ENCODE measurements at regions not wholly inside any gene's neighbourhood (a gene's known extent, or its start where the extent isn't known, plus 50 kb on each side); places are given as distances from the start of the nearest gene placed in this dataset.

DNA sequence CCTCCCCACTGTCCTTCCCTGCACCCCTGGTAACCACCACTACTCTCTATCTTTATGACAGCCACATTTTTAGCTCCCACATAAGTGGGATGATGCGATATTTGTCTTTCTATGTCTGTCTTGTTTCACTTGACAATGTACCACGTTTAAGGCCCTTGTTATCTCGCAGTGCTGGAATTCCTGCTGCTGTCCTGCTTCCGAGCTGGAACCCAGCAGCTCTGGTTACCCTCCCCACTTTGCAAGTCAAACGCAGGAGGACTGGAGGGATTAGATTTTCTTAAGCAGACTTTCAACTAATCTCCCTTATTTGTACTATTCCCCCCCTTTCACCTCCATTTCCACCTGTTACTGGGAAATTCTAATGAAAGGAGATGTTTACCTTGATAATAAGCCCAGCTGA is 59.1 kb upstream of the PDX1 start:
- ATAC-seq (no peak), DNase-seq (no peak)
- H3K9me3 ChIP-seq = no peaks in the 10 kb centered on the region
- H3K27me3 ChIP-seq = peaks cover 0 to 24% (median 0%) of the 10 kb centered on the region in 3 donors
- no peak overlapping the region for H3K4me3 ChIP-seq
- no peak overlapping the region for H3K27ac ChIP-seq
- in situ Hi-C loops (cut with MboI; ENCODE audit: low sequenced_read_pairs in 4 of 4) = no loop called here
- intact Hi-C loops (cut with DNase I; ENCODE audit: low total_unique reads) = no loop called here
- no peak for TF ChIP-seq POLR2A (IDR thresholded peaks at IDR 0.05)
- TF ChIP-seq, protein P1, sequence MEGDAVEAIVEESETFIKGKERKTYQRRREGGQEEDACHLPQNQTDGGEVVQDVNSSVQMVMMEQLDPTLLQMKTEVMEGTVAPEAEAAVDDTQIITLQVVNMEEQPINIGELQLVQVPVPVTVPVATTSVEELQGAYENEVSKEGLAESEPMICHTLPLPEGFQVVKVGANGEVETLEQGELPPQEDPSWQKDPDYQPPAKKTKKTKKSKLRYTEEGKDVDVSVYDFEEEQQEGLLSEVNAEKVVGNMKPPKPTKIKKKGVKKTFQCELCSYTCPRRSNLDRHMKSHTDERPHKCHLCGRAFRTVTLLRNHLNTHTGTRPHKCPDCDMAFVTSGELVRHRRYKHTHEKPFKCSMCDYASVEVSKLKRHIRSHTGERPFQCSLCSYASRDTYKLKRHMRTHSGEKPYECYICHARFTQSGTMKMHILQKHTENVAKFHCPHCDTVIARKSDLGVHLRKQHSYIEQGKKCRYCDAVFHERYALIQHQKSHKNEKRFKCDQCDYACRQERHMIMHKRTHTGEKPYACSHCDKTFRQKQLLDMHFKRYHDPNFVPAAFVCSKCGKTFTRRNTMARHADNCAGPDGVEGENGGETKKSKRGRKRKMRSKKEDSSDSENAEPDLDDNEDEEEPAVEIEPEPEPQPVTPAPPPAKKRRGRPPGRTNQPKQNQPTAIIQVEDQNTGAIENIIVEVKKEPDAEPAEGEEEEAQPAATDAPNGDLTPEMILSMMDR (IDR thresholded peaks at IDR 0.05 in 4 of 5, conservative IDR thresholded peaks at IDR 0.05 in 1 of 5) = no peak
- no peaks in the 10 kb centered on the region for H3K4me1 ChIP-seq
- no peaks in the 10 kb centered on the region for H3K36me3 ChIP-seq

DNA sequence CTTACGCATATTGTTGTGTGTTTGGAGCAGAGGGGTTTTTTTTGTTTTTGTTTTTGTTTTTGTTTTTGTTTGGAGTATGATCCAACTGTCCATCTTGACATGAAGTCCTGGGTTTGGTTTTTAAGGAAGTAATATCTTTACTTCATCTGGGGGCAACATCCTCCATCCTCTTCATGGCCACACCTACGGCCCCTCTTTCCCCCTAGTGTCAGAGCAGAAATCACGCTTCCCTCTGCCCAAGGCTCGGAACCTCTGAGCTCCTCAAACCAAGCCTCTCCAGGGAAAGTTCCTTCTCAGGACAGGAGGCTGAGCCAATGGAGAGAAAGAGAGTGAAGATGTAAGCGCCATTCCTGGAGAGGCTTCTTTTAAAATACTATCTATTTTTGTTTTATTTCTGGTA is 58.6 kb upstream of the PDX1 start:
- intact Hi-C loops (cut with DNase I; ENCODE audit: low total_unique reads) = no loop called here
- peaks cover 0 to 24% (median 0%) of the 10 kb centered on the region in 3 donors for H3K27me3 ChIP-seq
- ATAC-seq = no peak
- in situ Hi-C loops (cut with MboI; ENCODE audit: low sequenced_read_pairs in 4 of 4) = no loop called here
- no peak overlapping the region for H3K27ac ChIP-seq
- H3K36me3 ChIP-seq = no peaks in the 10 kb centered on the region
- no peaks in the 10 kb centered on the region for H3K4me1 ChIP-seq
- no peak overlapping the region for H3K4me3 ChIP-seq
- no peak for DNase-seq
- H3K9me3 ChIP-seq = no peaks in the 10 kb centered on the region
- TF ChIP-seq, protein P1 (IDR thresholded peaks at IDR 0.05 in 4 of 5, conservative IDR thresholded peaks at IDR 0.05 in 1 of 5) = no peak
- TF ChIP-seq POLR2A (IDR thresholded peaks at IDR 0.05) = no peak

DNA sequence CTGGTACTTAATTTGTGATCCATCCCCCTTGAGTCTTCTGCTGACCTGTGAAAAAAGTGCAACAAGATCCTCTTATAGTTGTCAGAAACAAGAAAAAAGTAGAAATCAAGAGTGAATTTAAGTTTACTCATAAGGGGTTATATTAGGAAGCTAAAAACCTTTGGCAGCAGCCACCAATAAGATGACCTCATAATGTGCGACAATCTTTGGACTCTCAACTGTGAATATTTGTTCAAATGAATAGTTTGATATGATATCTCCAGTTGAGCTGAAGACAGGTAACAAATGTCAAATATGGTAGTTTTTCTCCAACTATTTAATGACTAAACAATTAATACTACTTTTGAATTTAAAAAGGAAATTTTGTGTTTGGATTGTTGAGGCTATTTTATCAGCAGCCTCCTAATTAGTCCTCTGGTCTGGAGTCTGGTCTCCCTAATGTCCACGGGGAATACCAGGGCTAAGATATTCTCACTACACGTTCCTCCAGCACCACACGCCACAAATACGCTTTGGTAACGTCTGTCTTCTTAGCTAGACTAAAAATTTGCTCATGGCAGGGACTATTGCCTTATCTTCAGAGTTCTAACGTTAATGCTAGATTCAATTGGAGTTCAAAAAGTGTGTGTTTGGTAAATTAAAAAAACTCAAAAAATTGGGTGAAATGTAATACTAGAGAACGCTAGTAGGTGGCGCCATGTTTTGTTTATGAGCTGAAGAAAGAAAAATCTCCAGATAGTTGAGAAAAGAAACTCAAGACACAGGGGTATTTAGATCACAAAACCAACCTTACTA is 51.0 kb upstream of the PDX1 start:
- TF ChIP-seq, protein P1 (IDR thresholded peaks at IDR 0.05 in 4 of 5, conservative IDR thresholded peaks at IDR 0.05 in 1 of 5) = no peak
- no peak for TF ChIP-seq POLR2A (IDR thresholded peaks at IDR 0.05)
- Histone ChIP-seq H3K4me1 (no peaks in the 10 kb centered on the region), H3K9me3 (no peaks in the 10 kb centered on the region), H3K27ac (no peak overlapping the region), H3K27me3 (peaks cover 0 to 3% (median 0%) of the 10 kb centered on the region in 3 donors), H3K36me3 (no peaks in the 10 kb centered on the region), H3K4me3 (no peak overlapping the region)
- intact Hi-C loops (cut with DNase I; ENCODE audit: low total_unique reads) (no loop called here), in situ Hi-C loops (cut with MboI; ENCODE audit: low sequenced_read_pairs in 4 of 4) (no loop called here)
- no peak for DNase-seq
- ATAC-seq = no peak

DNA sequence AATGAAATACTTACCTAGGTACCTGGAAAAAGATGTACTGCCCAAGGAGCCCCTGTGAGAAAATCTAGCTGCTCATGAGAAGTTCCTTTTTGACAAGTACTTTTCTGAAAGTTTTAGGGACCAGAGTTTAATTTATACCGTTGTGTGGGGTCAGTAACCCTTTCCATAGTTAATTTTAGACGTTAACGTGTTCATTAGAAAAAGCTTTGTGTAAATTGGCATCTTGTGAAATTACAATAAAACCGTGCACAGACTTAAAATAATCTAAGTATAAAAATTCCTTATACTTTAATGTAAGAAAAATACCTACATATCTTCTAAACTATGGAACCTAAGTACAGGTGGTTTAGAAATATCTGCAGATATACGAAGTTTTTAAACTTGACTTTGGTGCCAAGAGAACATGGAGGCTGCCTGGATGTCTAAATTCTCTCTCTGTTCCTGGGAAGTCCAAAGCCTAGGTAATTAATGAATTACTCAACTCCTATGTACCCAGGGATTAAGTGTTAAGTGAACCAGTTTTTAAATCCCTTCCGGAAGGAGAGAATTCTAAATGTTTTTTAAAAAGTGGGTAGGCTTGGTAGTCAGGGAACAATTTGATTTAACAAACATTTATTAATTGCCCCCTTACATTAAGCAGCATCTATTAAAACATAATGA is 50.2 kb upstream of the PDX1 start:
- no peak overlapping the region for H3K4me3 ChIP-seq
- ATAC-seq (no peak), DNase-seq (no peak)
- peaks cover 0 to 3% (median 0%) of the 10 kb centered on the region in 3 donors for H3K27me3 ChIP-seq
- no peaks in the 10 kb centered on the region for H3K4me1 ChIP-seq
- intact Hi-C loops (cut with DNase I; ENCODE audit: low total_unique reads) (no loop called here), in situ Hi-C loops (cut with MboI; ENCODE audit: low sequenced_read_pairs in 4 of 4) (no loop called here)
- H3K9me3 ChIP-seq = no peaks in the 10 kb centered on the region
- H3K27ac ChIP-seq = no peak overlapping the region
- no peaks in the 10 kb centered on the region for H3K36me3 ChIP-seq
- TF ChIP-seq, protein P1 (IDR thresholded peaks at IDR 0.05 in 4 of 5, conservative IDR thresholded peaks at IDR 0.05 in 1 of 5) = no peak
- no peak for TF ChIP-seq POLR2A (IDR thresholded peaks at IDR 0.05)
